Fibroblast of lung (primary cell): ENCODE measurements at regions not wholly inside any gene's neighbourhood (a gene's known extent, or its start where the extent isn't known, plus 50 kb on each side); places are given as distances from the start of the nearest gene placed in this dataset.

ENCODE experiments used
- DNase-seq, 2 donors: peaks; one replicate each; pipeline versions ENCODE4 v3.0.0 to v3.0.0-alpha.2; 2010; ENCODE audit warnings: low read depth in 2 of 2
- H2AFZ ChIP-seq: 2 replicates; pipeline ENCODE4 v1.5.1; 2012; ENCODE audit warnings: low read length, control low read depth, inconsistent platforms
- H3K27ac ChIP-seq: 2 replicates; pipeline ENCODE4 v1.5.1; 2011; ENCODE audit warnings: low read length, control low read depth; ENCODE audit not compliant: insufficient read depth
- H3K27me3 ChIP-seq: 2 replicates; pipeline ENCODE4 v1.5.1; 2011; ENCODE audit warnings: mild to moderate bottlenecking, low read length; ENCODE audit not compliant: control insufficient read depth, insufficient read depth
- H3K36me3 ChIP-seq: 2 replicates; pipeline ENCODE4 v1.5.1; 2011; ENCODE audit warnings: low read length; ENCODE audit not compliant: control insufficient read depth, insufficient read depth
- H3K4me1 ChIP-seq: 2 replicates; pipeline ENCODE4 v1.5.1; 2011; ENCODE audit warnings: low read length; ENCODE audit not compliant: control insufficient read depth, insufficient read depth; ENCODE audit errors: extremely low read depth
- H3K4me2 ChIP-seq: 2 replicates; pipeline ENCODE4 v1.5.1; 2011; ENCODE audit warnings: low read length, control low read depth; ENCODE audit not compliant: insufficient read depth; ENCODE audit errors: extremely low read depth
- H3K4me3 ChIP-seq, 4 experiments: fragments of 200-600 bp in 1 of 4; sonication (generic) in 1 of 4; replicated peaks in 1 of 4; 2 replicates each; pipeline ENCODE4 v1.5.1; 2011 to 2016; ENCODE audit warnings: low read length in 4 of 4, low read depth in 3 of 4, mild to moderate bottlenecking in 3 of 4, control low read depth in 2 of 4, inconsistent platforms in 1 of 4, mixed read lengths in 1 of 4; ENCODE audit not compliant: insufficient read depth in 1 of 4; ENCODE audit errors: control extremely low read depth in 1 of 4
- H3K79me2 ChIP-seq: 2 replicates; pipeline ENCODE4 v1.5.1; 2012; ENCODE audit warnings: mild to moderate bottlenecking, low read length, inconsistent platforms; ENCODE audit not compliant: control insufficient read depth, insufficient read depth
- H3K9ac ChIP-seq: 2 replicates; pipeline ENCODE4 v1.5.1; 2011; ENCODE audit warnings: mild to moderate bottlenecking, low read length, control low read depth; ENCODE audit not compliant: insufficient read depth
- H3K9me3 ChIP-seq: 2 replicates; pipeline ENCODE4 v1.5.1; 2012; ENCODE audit warnings: low read depth, low read length; ENCODE audit not compliant: control insufficient read depth, insufficient read depth
- H4K20me1 ChIP-seq: 2 replicates; pipeline ENCODE4 v1.5.1; 2011; ENCODE audit warnings: low read length; ENCODE audit not compliant: control insufficient read depth, insufficient read depth; ENCODE audit errors: extremely low read depth
- CTCF ChIP-seq, 2 donors: IDR thresholded peaks in 1 of 2; conservative IDR thresholded peaks in 1 of 2; 1 replicate in 1 of 2; 2 replicates in 1 of 2; pipeline ENCODE4 v1.5.1; 2011 to 2012; ENCODE audit warnings: low read length in 2 of 2, control low read depth in 1 of 2, inconsistent platforms in 1 of 2, low read depth in 1 of 2, mild to moderate bottlenecking in 1 of 2
- EZH2 ChIP-seq: IDR thresholded peaks from 2 replicates; pipeline ENCODE4 v1.5.1; 2012; ENCODE audit warnings: low read length, control low read depth, mild to moderate bottlenecking; ENCODE audit errors: missing control alignments

- no peak overlapping the region for H3K4me3 ChIP-seq
- H3K27me3 ChIP-seq: no peaks in the 10 kb centered on the region
- no peaks in the 10 kb centered on the region for H3K9me3 ChIP-seq
- no peak overlapping the region for H3K9ac ChIP-seq
- H2AFZ ChIP-seq: no peak overlapping the region
- H3K79me2 ChIP-seq: no peaks in the 10 kb centered on the region
- no peaks in the 10 kb centered on the region for H3K36me3 ChIP-seq
- DNase-seq: no peak
- no peak for TF ChIP-seq EZH2
- TF ChIP-seq CTCF (conservative IDR thresholded peaks at IDR 0.05 in 1 of 2, IDR thresholded peaks at IDR 0.05 in 1 of 2; ENCODE audit: low read depth in 1 of 2, low read length in 2 of 2): no peak
- H4K20me1 ChIP-seq: no peaks in the 10 kb centered on the region
- H3K27ac ChIP-seq: no peak overlapping the region
- H3K4me2 ChIP-seq: no peak overlapping the region
- H3K4me1 ChIP-seq: no peaks in the 10 kb centered on the region
These were observed 122.4 kb downstream of the AASDH start for GRCh38 chr4:56264873-56265272.

GRCh38 chr4:56261027-56261426 is 126.3 kb downstream of the AASDH start:
- TF ChIP-seq EZH2 (no peak), CTCF (conservative IDR thresholded peaks at IDR 0.05 in 1 of 2, IDR thresholded peaks at IDR 0.05 in 1 of 2; ENCODE audit: low read depth in 1 of 2, low read length in 2 of 2) (no peak)
- no peaks in the 10 kb centered on the region for H3K27me3 ChIP-seq
- no peaks in the 10 kb centered on the region for H4K20me1 ChIP-seq
- no peak overlapping the region for H3K27ac ChIP-seq
- H3K4me3 ChIP-seq: no peak overlapping the region
- DNase-seq: no peak
- no peak overlapping the region for H3K4me2 ChIP-seq
- H3K9ac ChIP-seq: no peak overlapping the region
- H3K36me3 ChIP-seq: no peaks in the 10 kb centered on the region
- H2AFZ ChIP-seq: no peak overlapping the region
- H3K4me1 ChIP-seq: no peaks in the 10 kb centered on the region
- H3K79me2 ChIP-seq: no peaks in the 10 kb centered on the region
- H3K9me3 ChIP-seq: no peaks in the 10 kb centered on the region

- Histone ChIP-seq H3K4me1 (no peaks in the 10 kb centered on the region), H2AFZ (no peak overlapping the region), H3K27ac (no peak overlapping the region), H3K36me3 (no peaks in the 10 kb centered on the region), H3K4me3 (no peak overlapping the region), H3K9ac (no peak overlapping the region), H3K27me3 (no peaks in the 10 kb centered on the region), H3K9me3 (no peaks in the 10 kb centered on the region), H3K4me2 (no peak overlapping the region), H4K20me1 (no peaks in the 10 kb centered on the region), H3K79me2 (no peaks in the 10 kb centered on the region)
- TF ChIP-seq CTCF (conservative IDR thresholded peaks at IDR 0.05 in 1 of 2, IDR thresholded peaks at IDR 0.05 in 1 of 2; ENCODE audit: low read depth in 1 of 2, low read length in 2 of 2) (no peak), EZH2 (no peak)
- DNase-seq: no peak
These were observed 127.0 kb downstream of the AASDH start for GRCh38 chr4:56260320-56260719.
